Endometrium (tissue), 2 donors: ENCODE measurements at regions not wholly inside any gene's neighbourhood (a gene's known extent, or its start where the extent isn't known, plus 50 kb on each side); places are given as distances from the start of the nearest gene placed in this dataset.
A peak's percentile ranks its signal among the peaks of the same experiment; 100 is the strongest.
"Not testable (repeated sequence)": the region's sequence is repeated elsewhere in the genome, so short reads cannot be mapped to it uniquely, and the experiment has no call there.

Source experiments
- FAIRE-seq: peaks from 2 replicates; lab custom pipeline; 2012; peaks lifted over from hg19 to GRCh38; lab: Jason Lieb, UNC
- donor health status: control.
- donor health status: control.

GRCh38 chr4:123026015-123026414, 103.6 kb upstream of the NUDT6 start:
- FAIRE-seq: not testable (repeated sequence)

GRCh38 chr4:123031664-123032063, 109.3 kb upstream of the NUDT6 start:
- FAIRE-seq: no peak

- FAIRE-seq: no peak
Observed at GRCh38 chr4:123034023-123034422, 111.6 kb upstream of the NUDT6 start.

DNA sequence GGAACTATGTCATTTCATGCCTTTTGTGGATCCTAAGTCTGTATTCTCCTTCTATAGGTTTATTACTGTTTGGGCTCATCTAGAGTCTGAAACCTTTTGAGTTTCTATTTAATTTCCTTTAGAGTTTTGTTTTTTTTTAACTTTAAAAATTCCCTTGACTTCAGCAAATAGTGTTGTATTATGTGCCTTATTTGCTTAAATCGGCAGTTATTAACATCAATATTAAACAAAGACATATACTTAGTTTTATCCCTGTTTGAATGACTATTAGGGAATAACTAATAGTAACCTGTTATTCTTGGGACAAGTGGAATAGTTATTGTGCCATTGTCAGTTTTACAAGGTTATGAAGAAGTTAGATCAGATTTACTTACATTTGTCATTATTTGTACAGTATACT, 112.8 kb upstream of the NUDT6 start:
- FAIRE-seq: peak; percentile 12

GRCh38 chr4:123037804-123038203, 115.4 kb upstream of the NUDT6 start:
- FAIRE-seq: no peak

- FAIRE-seq: no peak
Observed at GRCh38 chr4:123042095-123042494, 119.7 kb upstream of the NUDT6 start.

- no peak for FAIRE-seq
Observed at GRCh38 chr4:123043013-123043412, 120.6 kb upstream of the NUDT6 start.

- FAIRE-seq: no peak
Observed at GRCh38 chr4:123043793-123044425, 121.5 kb upstream of the NUDT6 start.

DNA sequence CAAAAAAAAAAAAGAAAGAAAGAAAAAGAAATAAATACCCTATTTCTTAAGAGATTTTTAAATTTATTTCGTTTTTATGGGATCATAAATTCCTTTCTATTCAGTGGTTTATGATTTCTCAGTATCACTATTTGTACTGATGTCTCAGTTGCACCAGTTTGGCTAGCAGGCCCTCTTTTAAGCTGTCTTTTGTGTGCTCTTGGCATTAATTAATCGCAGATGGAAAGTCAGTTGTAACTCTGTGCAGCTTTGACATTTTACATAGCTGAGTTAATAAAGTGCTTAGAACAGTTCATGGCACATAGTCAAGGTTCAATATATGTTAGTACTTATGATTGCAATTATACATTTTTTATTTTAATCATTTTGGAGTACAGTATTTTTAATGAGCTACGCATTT, 123.7 kb upstream of the NUDT6 start:
- FAIRE-seq: peak; percentile 79

GRCh38 chr4:123050018-123050417, 127.6 kb upstream of the NUDT6 start:
- FAIRE-seq: no peak

DNA sequence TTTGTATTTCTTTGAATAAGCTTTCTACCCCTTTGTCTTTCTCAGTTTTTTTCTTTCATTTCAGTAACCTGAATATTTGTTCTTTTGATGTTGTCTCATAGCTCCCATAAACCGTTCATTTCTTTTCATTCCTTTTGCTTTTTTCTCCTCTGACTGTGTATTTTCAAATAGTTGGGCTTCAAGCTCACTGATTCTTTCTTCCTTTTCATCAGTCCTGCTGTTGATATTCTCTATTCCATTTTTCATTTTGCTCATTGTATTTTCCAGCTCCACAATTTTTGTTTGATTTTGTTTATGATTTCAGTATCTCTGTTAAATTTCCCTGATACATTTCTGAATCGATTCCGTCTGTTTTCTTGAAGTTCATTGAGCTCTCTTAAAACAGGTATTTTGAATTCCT, 129.6 kb upstream of the NUDT6 start:
- FAIRE-seq: no peak

GRCh38 chr4:123055943-123056342, 133.5 kb upstream of the NUDT6 start:
- no peak for FAIRE-seq

GRCh38 chr4:123060039-123060770, 137.8 kb upstream of the NUDT6 start:
- FAIRE-seq: no peak

DNA sequence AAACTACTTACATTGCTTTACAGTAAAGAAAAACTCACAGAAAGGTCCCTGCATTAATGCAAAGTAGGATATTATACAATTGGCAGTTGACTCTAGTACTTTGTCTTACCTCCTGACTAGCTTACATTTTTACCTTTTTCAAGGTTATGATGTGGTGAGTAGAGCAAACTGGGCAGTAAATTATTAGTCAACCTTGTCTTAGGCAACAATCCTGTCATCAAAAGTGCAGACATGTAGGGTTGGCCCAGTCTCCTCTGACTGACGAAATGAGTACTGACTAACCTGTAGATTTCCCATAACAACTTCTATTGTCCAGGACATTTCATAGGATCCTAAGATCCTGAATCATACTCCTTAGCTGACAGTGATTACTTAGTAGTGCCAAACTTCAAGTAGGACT, 142.0 kb upstream of the NUDT6 start:
- FAIRE-seq: no peak

GRCh38 chr4:123068081-123068480, 145.7 kb upstream of the NUDT6 start:
- FAIRE-seq: peak; percentile 83

- no peak for FAIRE-seq
Observed at GRCh38 chr4:123072060-123072459, 149.7 kb upstream of the NUDT6 start.

DNA sequence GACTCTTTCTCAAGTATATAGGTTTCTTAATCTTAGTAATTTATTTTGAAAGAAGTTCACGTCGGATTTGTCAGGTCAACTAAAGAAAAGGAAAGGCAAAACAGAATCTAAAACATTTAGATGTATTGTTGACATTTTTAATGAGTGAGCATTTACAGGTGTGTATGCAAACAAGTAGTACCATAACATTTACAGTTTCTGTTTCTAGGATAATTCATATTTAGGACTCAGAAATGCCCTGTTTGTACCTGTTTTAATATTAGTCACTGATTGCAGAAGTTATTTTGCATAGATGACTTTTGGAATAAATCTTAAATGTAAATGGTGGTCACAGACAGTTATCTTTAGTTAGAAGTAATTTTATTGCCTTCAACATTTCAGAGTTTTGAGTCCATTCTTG, 151.3 kb upstream of the NUDT6 start:
- FAIRE-seq: no peak

GRCh38 chr4:123077330-123077729, 154.9 kb upstream of the NUDT6 start:
- FAIRE-seq: no peak

DNA sequence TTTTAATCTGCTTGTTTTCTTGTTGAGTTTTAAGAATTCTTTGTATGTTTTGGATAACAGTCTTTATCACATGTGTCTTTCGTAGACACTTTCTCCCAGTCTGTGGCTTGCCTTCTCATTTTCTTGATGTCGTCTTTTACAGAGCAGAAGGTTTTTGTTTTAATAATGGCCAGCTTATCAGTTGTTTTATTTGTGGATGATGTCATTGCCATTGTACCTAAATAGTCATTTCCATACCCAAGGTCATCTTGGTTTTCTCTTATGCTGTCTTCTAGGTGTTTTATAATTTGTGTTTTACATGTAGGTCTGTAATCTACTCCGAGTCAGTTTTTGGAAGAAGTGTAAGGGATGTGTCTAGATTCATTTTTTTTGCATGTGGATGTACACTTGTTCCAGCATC, 159.6 kb upstream of the NUDT6 start:
- no peak for FAIRE-seq

DNA sequence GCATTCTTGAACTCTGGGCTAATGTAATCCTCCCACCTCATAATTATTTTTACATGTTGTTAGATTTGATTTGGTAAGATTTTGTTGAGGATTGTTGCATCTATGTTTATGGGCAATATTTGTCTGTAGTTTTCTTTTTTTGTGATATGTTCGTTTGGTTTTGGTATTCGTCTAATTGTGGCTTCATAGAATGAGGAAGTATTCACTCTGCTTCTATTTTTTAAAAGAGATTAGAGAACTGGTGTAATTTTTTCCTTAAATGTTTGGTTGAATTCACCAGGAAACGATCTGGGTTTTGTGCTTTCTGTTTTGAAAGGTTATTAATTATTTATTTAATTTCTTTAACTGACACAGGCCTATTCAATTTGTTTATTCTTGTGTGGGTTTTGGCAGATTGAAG, 161.2 kb upstream of the NUDT6 start:
- no peak for FAIRE-seq

DNA sequence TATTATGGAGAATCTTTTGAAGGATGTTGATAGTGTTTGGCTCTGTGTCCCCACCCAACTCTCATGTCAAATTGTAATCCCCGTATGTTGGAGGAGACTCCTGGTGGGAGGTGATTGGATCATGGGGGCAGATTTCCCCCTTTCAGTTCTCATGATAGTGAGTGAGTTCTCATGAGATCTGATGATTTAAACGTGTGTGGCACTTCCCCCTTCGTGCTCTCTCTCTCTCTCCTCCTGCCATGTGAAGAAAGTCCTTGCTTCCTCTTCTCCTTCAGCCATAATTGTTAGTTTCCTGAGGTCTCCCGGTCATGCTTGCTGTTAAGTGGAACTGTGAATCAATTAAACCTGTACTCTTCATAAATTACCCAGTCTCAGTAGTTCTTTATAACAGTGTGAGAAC, 166.1 kb upstream of the NUDT6 start:
- no peak for FAIRE-seq

DNA sequence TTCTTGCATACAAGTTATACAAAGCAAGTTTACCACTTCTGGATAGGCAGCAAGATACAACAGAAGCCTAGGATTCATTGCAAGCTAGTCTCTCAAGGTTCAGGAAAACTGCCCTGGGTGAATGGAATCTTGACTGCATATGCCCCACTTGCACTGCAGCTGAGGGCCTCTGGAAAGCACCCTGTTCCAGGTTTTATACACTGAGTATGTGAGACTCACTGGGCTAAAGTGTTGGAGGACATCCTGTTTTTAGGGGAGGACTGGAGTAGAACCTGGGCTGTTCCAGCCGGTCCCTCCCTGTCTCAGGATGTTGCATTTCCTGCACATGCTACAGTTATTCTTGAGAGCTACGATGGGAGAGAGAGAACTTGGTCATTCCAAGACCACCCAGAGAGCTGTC, 168.5 kb upstream of the NUDT6 start:
- no peak for FAIRE-seq

DNA sequence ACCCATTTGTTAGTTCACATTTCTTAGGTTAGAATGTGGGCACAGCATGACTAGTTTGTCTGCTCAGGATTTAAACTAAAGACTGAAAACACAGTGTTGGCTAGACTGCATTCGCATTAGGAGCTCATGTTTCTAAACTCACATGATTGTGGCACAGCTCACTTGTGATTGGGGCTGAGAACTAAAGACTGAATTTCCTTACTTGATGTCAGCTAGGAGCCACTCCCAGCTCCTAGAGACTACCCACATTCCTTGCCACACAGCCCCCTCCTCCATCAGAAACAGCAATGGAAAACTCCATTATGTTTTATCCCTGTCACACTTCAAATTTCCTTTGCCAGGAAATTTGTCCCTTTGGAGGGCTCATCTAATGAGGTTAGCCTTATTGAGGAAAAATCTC, 170.2 kb upstream of the NUDT6 start:
- no peak for FAIRE-seq

DNA sequence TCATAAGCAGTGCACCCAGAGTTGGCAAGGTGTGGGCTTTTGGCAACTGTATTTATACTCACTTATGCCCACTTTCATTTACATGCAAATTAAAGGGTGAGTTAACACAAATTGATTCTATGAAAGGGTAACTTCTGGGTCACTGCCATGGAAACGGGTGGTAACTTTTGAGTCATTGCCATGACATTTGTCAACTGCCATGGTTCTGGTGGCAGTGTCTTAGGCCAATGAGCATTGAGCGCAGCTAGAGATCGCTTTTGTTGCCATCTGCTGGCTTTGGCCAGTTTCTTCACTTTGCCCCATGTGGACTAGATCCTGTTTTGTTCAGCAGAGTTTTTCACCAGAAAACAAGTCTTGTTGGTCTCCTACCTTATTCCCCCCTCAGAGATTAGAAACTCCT, 170.8 kb upstream of the NUDT6 start:
- FAIRE-seq: no peak
